D721Med (cell line): ENCODE measurements at regions not wholly inside any gene's neighbourhood (a gene's known extent, or its start where the extent isn't known, plus 50 kb on each side); places are given as distances from the start of the nearest gene placed in this dataset.

Experiments
- DNase-seq: peaks from one replicate; pipeline ENCODE4 v3.0.0; 2011; ENCODE audit warnings: low spot score; ENCODE audit not compliant: insufficient read length
- FAIRE-seq: peaks from 2 replicates; lab custom pipeline; 2011; peaks lifted over from hg19 to GRCh38; lab: Jason Lieb, UNC
- TF ChIP-seq, protein P1 (sequence below): IDR thresholded peaks from 2 replicates; pipeline ENCODE4 v1.5.1; 2012; ENCODE audit warnings: mild to moderate bottlenecking, control low read depth; ENCODE audit not compliant: insufficient read depth; ENCODE audit errors: missing control alignments

DNA sequence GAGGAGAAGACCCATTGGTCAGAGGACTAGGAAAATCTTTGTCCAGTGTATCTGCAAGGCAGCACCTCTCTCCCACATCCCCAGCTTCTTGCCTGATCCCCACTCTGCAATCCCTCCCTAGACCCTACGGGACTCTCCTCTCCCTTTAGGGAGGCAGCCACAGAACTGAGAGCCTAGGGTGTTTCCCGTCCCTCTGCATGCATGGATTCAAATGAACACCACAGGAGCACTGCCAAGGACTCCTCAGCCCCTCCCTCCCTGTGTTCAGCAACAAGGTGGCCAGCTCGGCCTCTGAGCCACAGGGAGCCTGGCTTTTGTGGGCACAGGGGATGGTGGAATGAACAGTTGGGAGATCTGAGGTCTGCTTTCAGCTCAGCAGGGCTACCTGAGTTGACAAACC is 117.1 kb downstream of the TXNL1 start:
- FAIRE-seq (no peak), DNase-seq (no peak)
- TF ChIP-seq, protein P1, sequence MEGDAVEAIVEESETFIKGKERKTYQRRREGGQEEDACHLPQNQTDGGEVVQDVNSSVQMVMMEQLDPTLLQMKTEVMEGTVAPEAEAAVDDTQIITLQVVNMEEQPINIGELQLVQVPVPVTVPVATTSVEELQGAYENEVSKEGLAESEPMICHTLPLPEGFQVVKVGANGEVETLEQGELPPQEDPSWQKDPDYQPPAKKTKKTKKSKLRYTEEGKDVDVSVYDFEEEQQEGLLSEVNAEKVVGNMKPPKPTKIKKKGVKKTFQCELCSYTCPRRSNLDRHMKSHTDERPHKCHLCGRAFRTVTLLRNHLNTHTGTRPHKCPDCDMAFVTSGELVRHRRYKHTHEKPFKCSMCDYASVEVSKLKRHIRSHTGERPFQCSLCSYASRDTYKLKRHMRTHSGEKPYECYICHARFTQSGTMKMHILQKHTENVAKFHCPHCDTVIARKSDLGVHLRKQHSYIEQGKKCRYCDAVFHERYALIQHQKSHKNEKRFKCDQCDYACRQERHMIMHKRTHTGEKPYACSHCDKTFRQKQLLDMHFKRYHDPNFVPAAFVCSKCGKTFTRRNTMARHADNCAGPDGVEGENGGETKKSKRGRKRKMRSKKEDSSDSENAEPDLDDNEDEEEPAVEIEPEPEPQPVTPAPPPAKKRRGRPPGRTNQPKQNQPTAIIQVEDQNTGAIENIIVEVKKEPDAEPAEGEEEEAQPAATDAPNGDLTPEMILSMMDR = no peak

DNA sequence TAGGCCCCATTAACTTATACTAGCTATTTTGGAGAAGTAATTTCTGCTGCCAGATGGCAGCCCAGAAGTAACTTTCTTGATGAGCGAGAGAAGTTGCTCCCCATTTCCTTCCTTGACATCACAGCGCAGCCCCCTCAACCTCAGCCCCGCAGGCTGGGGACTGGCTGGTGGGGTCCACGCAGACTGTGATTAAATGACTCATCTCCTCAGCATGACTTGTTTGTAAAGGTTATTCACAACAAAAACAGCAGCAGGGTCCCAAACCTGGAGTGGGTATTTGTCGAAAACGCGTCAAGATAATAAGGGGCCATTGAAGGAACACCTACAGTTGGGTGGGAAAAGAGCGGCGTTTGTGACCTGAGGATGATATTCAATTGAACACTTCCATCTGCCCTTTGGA is 120.6 kb downstream of the TXNL1 start:
- DNase-seq (no peak), FAIRE-seq (no peak)
- TF ChIP-seq, protein P1 = no peak

DNA sequence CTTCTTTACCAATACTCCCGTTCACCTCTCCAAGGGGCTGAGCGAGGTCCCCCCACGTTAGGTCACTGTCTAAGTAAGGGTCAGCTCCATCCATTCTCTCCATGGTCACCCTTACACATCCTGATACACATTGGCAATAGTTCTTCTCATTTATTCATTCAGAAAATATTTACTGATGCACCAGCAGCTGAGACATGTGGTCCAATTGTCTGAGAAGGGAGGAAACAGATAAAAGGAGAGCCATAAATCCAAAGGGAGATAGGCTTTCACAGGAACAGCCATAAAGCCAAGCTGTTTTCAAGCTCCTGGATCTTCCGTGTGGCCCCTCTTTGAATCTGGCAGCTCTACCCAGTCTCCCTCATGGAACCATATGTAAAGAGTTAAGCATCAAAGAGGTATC is 121.2 kb downstream of the TXNL1 start:
- TF ChIP-seq, protein P1 = no peak
- no peak for DNase-seq
- no peak for FAIRE-seq

DNA sequence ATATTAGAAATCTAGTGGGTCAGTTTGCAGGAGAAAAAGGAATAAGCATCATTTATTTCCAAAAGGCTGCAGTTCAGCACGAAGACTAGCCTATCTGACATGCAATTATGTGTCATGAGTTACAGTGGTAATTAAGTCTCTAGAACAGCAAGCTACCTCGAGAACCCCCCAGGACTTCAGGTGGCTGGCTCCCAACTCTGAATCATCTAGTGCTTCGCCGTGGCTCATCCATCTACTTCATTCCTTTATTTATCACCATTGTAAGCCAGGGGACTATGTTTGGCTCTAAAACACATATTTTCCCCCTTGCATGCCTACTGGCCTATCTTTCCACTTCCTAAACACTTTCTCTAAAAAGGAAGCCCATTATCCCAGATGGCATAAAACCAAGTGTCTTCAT is 121.6 kb downstream of the TXNL1 start:
- FAIRE-seq (no peak), DNase-seq (no peak)
- TF ChIP-seq, protein P1 = no peak

DNA sequence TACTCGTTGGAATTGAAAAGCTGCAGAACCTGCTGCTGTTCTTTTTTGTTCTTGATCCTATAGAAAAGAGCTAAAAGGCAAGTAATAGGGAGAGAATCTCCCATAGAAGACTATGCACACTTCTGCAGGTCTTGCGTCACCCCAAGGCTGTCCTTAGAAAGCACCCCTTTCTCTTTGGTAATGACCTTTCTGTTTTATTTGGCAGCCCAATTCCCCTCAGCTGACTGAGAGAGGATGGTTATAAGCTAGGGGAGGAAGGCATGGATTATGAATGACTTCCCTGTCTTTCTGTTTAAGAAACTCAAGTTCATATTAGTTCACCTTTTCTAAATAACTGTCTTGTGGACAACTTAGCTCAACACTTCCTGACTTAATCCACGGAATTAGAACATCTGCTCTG is 122.9 kb downstream of the TXNL1 start:
- DNase-seq (no peak), FAIRE-seq (no peak)
- TF ChIP-seq, protein P1 = no peak

DNA sequence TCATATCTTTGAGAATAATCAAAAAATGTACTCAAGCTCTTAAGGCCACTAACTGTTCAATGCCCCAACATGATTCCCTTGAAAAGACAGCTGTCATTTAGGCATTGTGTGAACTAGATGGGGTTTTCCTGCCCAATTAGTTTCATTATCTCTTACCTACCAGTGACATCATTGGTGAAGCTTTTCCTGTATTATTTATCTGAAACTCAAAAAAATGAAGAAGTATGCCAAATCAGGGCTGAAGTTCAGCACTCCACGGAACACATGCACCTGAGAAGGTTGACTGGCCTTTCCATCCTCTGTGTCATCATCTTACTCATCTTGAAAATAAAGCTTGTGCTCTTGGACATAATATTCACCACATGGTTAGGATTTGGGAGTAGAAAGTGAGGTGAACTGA is 126.4 kb downstream of the TXNL1 start:
- TF ChIP-seq, protein P1 = no peak
- peak; percentile 98 for FAIRE-seq
- DNase-seq = no peak

DNA sequence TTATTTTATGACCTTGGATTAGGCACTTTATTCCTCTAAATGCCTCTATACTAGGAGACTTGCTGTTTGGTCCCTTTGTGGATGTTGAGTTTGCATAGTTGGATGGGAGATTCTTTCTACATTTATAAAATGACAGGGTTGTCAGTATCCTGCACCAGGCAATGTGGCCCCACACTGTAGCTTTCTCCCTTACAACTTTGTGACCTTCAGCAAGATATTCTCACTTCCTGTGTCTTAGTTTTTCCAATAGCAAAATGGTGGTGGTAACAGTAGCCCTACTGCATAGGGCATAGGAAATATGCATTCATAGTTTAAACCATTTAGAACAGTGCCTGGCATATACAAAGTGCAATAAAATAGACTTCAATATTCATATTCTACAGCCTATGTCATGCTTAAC is 128.3 kb downstream of the TXNL1 start:
- TF ChIP-seq, protein P1 = no peak
- DNase-seq (no peak), FAIRE-seq (no peak)
